Right renal cortex interstitium (tissue), 3 donors: ENCODE measurements at regions not wholly inside any gene's neighbourhood (a gene's known extent, or its start where the extent isn't known, plus 50 kb on each side); places are given as distances from the start of the nearest gene placed in this dataset.
"Not testable (repeated sequence)": the region's sequence is repeated elsewhere in the genome, so short reads cannot be mapped to it uniquely, and the experiment has no call there.

ENCODE experiments used
- DNase-seq, 3 donors: peaks; one replicate each; pipeline ENCODE4 v3.0.0-alpha.2; 2013; ENCODE audit warnings: low read depth in 3 of 3, low spot score in 2 of 3

DNA sequence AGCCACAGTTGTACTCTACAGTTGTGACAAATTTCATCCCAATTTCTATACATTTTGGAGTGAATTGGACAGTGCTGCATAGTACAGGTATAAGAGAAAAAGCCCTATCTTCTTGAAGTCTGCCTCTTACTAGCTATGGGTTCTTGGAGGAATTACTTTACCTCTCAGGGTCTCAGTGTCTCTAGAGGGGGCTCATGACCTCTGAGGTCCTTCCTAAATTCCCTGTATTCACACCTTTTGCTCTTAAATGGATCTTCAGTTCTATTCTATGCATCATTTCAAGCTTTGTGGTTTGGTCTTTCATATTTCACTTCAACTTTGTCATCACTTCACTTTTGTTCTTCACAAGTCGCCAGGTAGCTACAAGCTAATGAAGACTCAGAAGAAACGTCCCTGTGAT lies 71.2 kb upstream of the ERCC4 start:
- no peak for DNase-seq

DNA sequence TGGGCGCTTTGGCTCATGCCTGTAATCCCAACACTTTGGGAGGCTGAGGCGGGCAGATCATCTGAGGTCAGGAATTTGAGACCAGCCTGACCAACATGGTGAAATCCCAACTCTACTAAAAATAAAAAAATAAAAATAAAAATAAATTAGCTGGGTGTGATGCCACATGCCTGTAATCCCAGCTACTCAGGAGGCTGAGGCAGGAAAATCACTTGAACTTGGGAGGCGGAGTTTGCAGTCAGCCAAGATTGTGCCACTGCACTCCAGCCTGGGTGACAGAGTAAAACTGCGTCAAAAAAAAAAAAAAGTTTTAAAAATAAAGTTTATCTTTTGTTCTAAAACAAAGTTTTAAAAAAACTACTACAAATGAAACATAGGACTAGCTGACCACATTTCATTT lies 69.8 kb upstream of the ERCC4 start:
- DNase-seq: not testable (repeated sequence)

DNA sequence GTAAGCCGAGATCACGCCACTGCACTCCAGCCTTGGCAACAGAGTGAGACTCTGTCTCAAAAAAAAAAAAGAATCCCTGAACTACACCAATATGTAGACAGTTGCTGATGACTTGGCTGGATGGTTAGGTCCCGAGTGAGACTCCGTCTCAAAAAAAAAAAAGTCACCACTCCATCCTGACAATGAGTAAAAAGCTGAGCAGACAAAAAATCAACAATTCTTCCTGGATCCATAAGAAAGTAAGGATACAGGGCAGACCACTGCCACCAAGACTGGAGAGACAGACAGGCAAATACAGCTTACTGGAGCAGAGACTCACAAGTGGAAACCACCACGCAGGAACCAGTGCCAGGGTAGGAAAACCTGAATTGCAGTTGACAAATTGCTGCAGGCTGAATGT lies 67.1 kb upstream of the ERCC4 start:
- no peak for DNase-seq

DNA sequence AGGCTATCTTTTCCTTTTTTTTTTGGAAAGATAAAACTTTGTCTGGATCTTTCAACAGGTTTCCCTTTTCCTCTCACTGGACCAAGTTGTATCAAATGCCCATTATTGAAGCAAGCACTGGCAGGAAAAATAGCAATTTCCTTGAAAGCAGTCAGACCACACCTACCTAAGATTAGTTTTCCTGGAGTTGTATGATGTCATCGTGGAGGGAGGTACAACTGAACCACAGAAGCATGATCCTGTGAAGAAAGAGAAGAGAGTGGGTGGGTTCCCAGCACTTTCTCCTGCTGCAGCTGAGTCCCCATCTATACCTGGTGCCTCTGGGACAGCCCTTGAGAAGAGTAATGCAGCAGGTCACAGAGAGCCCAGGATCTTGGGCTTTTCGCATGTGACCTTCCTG lies 63.6 kb upstream of the ERCC4 start:
- no peak for DNase-seq

DNA sequence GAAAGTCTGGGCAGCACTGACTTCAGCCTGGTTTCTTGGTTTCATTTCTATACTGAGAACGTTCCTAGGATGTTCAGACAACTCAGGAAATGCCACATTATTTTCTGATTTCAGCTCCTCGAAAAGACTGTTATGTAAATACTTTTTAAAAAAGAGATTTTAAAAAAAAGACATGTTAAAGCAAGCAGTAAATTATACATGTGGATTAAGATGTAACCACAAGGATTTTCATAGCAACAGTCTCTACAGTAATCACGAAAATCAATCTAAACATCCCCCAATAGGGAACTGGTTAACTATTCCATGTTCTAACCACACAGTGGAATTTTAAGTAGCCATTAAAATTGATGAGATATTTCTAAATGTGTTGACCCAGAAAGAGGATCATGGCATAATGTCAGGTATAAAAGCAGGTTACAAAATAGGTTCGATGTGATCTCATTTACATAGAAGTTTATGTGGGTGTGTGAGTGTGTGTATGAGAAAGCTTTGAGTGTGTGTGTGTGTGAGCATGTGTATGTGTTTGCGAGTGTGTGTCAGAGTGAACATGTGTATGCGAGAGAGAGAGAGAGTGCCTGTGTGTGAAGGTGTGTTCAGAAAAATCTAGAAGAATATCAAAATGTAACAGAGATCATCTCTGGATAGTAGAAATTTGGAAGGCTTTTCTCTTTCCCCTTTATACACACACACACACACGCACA lies 63.0 kb upstream of the ERCC4 start:
- no peak for DNase-seq

DNA sequence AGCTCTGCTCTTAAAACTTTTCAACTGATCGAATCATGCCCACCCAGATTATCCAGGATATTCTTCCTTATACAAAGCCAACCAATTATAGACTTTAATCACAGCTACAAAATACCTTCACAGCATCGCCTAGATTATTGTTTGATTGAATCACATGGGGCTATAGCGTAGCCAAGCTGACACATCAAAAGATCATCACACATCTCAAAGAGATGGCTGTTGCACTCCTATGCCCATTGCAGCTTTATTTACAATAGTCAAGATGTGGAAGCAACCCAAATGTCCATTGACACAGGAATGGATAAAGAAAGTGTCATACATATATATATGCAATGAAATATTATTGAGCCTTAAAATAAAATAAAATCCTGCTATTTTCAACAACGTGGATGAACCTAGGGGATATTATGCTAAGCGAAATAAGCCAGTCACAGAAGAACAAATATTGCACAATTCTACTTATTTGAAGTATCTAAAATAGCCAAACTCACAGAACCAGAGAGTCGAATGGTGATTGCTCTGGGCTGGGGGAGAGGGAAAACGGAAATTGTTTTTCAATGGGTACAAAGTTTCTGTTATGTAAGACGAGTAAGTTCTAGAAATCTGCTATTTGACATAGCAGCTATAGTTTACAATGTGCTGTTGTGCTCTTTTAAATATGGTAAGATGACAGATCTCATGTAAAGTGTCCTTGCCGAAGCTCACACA lies 60.9 kb upstream of the ERCC4 start:
- no peak for DNase-seq

DNA sequence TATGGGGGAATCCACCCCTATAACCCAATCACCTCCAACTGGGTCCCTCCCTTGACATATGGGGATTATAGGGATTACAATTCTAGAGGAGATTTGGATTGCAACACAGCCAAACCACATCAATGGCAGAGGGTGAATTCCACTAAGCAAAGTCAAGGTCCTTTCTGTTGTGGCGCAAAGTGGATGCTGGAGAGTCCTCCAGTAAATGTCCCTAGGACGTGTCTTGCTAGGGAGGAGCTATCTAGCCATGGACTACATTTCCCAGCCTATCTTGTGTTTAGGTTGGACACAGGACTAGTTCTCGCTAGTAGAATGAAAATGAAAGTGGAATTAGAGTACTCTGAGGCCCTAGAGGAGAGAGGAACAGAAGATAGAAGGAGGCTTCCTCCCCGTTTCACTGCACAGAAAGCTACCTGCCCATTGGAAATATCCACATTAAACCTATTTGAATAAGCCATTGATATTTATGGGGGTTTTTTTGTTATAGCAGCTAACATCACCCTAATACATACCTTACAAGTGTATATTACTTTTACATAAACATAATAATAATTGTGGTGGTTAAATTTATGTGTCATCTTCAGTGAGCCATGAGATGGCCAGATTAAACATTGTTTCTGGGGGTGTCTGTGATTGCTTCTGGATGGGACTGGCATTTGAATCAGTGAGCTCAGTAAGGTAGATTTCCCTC lies 56.7 kb upstream of the ERCC4 start:
- DNase-seq: no peak

DNA sequence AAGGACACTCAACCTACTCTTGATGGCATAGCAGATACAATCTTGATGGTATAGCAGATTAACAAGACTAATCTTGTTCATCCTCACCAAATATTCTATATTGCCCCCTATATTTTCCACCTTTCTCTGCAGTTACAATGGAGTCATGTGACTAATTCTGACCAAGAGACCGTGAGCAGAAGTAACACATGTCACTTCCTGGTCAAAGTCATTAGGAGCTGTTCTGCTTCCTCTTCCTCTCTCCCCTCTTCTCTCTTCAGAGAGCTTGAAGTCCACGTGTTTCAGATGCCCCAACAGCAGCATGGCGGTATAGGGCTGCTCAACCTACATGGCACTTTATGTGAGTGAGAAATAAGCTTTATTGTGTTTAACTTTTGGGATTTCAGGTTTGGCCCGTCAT lies 55.3 kb upstream of the ERCC4 start:
- DNase-seq: no peak

DNA sequence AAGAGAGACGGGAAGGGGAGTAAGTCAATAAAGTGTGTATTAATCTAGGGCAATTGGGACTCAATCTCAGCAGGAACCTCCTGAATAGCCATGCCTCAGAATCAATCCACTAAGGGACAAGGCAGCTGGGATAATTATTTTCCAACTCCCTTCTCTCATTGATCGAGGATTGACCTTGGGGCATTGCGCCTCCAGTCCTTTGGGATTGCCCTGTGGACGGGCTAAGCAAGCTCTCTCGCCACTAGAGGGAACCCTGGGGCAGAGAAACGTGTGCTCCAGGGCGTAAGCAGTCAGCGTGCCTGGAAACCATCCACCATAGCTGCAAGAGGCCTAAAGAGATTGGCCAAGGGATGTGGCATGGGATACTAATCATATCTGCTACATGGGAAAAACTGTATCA lies 53.9 kb upstream of the ERCC4 start:
- peak in 2 of 3 donors; percentile 9 to 23 for DNase-seq
